GM21786 (cell line): ENCODE measurements at regions not wholly inside any gene's neighbourhood (a gene's known extent, or its start where the extent isn't known, plus 50 kb on each side); places are given as distances from the start of the nearest gene placed in this dataset.

Experiments
- ATAC-seq: cut with Tn5 transposase; IDR thresholded peaks from one replicate; pipeline ENCODE4 v1.9.1; 2021; ENCODE audit not compliant: unreplicated experiment

DNA sequence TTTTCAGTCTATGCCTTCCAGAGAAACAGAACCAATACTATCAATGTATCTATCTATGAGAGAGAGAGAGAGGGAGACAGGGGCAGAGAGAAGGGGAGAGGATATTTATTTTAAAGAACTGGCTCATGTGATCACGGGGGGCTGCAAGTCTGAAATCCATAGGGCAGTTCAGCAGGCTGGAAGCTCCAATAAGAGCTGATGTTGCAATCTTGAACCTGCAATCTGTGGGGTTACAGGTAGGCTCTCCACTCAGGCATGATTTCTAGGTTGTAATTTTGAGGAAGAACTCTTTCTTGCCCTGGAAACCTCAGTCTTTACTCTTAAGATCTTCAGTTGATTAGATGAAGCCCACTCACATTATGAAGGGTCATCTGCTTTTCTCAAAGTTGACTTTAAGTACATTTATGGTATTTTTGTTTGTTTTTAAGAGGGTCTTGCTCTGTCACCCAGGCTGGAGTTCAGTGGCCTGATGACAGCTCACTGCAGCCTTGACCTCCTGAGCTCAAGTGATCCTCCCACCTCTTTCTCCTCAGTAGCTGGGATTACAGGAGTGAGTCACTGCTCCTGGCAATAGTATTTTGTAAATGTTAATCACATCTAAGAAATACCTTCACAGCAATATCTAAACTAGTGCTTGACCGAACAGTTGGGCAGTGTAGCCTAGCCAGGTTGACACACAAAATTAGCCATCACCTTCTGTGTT is 376.4 kb downstream of the FGF9 start:
- ATAC-seq: no peak

DNA sequence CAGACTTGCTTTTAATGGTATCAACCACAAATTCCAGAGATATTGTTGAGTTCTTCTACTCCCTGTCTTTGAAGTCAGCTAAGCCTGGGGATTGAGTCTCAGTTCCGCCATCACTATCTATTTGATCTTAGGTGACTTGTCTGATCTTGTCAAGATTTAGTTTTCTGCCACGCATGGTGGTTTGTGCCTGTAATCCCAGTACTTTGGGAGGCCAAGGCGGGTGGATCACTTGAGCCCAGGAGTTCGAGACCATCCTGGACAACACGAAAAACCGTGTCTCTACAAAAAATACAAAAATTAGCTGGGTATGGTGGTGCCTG is 376.9 kb downstream of the FGF9 start:
- ATAC-seq: no peak

DNA sequence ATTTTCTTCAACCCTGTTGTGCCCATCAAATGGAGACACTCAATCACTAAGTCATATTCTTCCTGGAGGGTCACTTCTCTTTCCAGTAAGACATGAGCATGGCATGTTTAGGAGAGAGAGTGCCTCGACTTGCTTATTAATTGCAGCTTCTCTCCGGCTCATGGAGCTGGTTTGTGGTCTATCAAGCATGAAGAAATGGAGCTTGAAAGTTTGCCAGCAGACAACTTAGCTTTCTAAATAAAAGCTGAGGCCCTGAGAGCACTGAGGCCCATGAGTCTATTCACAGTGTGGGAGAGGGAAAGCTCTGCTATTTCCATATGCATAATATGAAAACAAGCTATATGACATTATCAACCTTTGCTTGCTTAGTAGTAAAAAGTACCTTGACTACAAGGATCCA is 378.5 kb downstream of the FGF9 start:
- no peak for ATAC-seq

DNA sequence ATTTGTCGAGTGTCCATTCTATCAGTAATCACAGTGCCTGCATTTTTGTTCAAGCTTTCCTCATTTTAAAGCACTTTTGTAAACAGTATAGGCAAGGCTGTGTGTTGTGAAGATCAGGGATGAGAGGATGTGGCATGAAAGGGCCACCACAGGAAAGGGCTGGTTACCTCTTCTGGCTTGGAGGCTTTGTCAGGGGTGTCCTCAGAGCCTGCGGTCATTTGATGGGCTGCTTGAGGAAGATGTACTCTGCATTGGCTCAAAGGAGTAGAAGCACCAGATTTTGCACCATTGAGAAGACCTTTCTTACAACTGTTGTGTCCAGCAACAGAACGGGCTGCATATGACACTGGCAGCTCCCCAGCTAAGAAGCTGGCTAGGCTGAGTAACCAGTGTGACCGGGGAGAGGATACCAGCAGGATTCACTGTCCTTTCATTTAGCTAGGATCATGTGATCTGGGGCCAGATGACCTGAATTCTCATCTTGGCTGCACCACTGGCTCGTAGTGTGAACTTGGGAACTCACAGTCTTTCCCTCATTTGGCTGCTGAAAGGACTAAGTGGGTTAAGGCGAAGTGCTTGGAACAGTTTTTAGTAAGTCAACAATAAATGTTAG is 380.2 kb downstream of the FGF9 start:
- no peak for ATAC-seq

DNA sequence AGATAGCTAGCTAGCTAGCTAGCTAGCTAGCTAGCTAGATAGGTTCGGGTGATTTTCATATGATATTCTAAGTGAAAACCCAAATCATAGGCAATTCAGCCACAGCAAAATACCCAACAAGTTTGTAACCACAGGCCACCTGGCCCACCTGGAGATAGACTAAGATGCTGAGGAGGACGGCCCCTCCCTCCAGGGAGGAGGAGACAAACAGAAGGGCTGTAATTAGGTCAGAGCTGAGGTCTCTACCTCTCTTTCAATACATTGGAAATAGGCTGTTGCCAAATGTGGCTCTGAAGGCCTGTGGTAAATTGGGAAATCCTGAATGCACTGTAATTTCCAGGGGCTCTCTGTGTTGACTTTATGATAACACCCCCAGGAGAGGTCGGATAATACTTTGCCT is 382.2 kb downstream of the FGF9 start:
- no peak for ATAC-seq

DNA sequence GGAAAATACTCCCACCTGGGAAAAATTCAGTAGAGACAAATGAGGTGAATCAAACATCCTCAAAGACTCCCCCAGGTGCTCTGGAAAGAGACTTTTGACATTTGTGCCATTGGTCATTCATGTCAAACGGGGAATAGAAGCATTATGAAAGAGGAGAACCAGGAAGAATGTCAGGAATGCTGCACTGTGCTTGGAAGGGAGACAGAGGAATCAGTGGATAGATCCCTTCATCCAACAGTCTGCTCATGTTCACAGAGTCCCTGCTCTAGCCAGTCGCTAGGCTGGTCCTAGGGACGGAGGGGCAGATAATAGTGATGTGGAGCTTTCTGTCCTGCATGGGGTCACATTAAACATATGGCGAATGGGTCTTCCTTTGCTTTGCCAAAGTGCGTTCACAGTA is 384.4 kb downstream of the FGF9 start:
- ATAC-seq: no peak

DNA sequence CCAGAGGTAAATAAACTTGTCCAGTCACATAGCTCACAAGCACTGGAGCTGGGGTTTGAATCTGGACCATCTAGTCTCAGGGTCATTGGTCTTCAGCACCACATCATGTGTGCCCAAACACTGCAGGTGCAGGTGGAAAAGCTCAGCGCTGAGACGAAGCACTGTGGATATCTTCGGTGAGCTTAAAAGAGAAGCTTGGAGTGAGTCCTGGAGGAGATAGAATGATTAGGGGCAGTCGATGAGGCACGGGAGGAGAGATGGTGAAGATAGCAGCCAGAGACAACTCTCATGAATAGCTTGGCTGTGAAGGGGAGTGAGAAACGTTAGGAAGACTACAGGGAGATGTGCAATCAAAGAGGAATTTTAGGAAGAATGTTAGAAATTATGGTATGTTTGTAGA is 389.3 kb downstream of the FGF9 start:
- ATAC-seq: no peak

DNA sequence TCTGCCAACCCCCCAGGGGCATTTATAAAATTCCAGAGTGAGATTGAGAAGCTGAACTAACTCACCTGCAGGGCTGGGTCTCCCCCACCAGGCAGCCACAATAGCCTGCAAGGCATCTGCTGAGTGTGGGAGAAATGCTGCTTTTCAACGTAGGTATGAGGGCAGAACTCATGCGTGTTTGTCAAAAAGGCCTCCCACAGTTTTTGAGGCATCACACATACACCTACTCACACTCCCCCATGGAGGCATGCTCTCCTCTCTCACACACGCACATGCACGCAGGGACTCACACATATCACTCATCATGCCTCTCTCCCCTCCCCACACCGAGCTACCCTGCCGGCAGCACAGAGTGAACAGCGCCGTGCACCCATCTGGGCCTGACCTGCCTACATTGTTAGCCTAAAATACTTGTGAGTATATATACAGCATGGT is 390.5 kb downstream of the FGF9 start:
- ATAC-seq: peak; percentile 51

DNA sequence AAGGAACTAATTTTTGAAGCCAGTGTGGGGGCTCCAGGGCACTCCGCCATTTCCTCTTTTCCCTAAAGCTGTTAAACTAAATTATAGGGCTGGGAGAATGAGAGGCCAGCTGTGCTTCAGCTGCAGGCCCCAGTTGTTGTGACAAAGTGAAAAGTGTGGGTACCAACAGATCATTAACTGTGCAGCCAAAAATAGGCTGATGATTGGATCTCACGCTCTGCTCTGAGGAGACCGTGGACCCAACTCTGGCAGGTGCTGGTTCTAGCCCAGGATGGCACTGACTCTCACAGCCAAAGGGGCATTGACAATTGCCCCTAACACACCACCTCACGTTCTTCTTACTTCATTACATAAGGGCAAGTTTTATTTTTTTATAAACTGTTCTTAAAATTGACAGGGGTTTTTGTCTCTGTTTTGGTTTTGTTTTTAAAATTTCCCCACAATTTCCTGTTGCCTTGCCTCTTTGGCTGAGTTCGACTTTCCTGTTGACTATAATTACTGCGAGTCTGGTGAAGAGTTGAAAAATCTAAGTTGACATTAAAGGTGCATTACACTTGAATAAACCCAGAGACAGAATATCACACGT is 391.0 kb downstream of the FGF9 start:
- peak; percentile 75 for ATAC-seq

DNA sequence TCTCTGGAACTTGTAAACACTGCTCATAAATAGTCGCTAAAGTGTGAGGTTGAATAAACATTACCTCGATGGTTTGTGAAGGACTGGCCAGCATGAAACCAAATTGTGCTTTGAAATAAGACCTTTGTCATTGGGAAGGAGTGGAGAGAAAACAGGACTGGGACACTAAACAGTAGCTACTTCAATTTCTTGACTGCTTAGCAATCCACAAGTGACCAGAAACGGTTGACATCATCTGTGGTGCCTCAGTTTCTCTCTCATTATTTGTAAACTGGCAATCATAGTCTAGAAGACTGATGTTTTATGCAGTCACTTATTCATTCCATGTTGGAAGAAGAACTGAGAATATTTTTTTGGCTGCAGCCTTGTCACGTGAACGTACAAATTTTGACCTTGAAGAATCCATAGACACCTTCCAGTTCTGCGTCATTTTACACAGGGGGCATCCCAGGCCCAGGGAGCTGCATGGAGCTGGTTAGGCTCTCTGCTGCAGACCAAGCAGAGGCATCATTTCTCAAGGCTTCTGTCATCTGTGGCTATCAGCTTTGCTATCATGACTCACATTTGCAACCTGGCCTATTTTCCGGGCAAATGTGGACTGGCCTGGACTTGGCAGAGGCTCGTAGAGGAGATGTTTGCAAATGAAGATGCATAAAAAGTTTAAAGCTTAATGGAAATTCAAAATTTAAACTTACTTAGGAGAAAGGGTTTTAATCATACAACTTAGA is 391.8 kb downstream of the FGF9 start:
- ATAC-seq: no peak

DNA sequence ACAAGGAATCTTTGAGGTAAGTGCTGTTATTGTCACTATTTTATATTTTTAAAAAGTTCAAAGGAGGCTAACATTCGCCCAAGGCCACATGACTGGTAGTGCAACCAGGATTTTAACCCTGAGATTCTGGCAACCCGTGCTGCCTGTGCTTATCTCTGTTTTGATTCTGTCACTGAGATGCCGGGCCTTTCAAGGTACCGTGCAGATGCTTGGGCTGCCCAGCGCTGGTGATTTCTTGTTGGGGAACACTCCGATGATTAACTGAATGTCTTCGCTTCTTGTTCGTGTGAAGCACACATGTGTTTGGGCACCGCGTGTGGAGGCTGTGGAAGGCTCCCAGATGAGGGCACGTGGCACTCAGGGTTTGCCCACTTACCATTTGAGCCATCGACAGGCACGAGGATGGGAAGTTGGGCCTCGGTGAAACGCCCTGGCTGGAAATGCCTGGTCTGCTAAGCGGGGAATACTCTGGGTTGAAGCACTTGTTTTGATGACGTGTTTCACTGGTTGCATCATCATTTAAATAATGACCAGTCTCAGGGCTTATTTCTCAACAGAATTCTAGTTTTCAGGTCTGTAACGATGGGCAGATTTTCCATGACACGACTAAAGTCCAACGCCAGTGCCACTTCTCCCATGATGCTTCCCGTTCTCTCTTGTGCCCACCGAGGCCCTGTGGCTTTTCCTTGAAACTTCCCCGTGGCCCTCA is 392.7 kb downstream of the FGF9 start:
- no peak for ATAC-seq

DNA sequence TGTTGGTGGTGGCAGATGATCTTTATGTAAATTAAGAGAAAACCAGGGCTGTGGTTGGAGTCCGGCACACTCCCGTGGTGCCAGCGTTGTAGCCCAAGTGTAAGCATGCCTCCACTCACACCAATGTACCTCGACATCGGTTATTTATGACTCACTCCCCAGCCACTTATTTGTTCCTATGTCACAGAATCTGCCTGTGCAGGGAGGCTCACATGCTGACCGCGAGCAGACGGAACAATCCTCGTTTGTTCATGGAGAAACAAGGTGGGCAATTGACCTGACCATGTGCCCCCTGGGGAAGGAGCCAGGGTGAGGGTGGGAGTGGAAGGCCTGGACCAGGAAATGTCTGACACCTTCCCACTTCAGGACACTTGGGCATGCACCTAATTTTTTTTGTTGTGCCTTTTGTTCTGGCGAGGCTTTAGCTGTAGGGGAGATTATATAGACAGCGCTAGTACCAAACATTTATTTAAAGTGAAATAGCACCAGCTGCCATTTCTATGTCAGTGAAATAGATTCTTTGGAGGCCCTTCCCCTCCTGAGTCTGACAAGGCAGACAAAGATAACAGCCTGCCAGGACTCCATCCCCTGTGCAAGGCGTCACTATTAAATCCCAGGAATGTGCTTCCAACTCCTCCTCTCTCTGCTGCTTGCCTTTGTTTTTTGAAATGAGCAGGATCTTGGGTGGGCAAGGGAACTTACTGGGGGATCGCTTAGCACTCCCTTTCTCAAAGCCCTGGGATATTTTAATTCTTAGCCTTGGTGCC is 394.2 kb downstream of the FGF9 start:
- no peak for ATAC-seq

DNA sequence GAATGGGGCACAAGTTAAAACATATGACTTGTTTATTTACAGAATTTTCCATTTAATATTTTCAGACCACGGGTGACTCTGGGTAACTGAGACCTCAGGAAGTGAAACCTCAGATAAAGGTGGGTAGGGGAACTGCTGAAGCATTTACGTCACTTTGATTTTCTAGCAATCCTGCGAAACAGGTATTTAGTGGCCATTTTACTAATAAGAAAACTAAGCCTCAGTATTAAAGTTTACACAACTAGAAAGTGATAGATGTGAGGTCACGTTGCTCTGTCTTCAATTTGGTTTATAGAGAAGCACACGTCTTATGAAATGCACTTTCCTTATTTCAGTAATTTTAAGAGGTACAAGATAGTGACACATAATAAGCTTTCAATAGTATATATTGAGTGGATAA is 402.8 kb downstream of the FGF9 start:
- peak; percentile 46 for ATAC-seq

DNA sequence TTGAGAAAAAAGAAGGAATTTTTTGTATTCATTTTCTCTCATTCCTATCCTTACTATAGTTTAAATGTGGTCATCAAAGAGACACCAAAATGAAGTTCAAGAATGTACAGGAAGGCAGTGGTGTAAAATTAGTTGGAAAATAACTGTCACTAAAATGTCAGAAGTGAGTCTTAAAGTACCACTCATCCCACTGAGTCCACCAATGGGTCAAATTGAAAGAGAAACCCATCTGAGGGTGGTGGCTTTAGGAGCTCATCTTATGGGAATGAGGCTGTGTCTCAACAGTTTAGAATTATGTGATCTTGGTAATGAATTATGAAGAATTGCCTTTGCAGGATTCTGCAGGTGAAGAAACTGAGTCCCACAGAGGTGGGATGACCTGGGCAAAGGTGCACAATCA is 403.5 kb downstream of the FGF9 start:
- no peak for ATAC-seq

DNA sequence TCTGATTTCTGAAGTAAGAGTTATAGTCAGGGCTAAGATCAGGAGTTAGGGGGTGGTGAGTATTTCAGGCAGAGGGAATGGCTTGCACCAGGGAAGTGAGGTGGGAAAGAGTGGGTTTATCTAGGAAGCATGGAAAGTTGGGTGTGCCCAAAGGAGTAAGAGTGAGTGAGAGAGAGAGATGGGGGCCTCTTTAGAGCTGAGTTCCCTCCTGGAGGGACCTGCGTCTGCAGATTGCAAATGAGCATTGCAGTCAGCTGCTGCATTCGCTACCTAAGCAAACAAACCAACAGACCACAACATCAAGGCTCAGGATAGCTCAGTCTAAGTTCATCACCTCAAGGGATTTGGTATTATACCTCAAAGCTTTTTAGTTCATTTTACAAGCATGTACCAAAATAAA is 405.8 kb downstream of the FGF9 start:
- peak; percentile 65 for ATAC-seq

DNA sequence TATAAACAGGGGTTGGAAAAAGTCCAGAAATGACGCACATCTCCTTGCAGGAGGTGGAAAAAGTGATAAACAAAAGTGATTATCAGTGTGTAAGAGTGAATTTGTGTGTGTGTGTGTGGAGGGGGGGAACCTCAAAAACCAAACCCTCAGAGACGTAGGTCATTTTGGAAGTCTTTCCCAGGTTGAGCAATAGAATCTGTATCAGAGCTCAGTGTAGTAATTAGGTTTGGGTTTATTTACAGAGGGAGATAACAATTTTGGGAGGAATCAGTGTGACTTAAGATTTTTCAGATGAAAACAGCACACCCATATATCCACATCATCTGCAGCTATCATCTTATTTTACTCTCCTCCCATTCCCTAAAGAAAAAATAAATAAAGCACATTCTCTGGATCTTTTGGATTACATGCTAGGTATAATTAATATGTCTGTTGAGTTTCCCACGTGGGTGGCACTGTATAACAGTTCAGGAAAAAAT is 406.4 kb downstream of the FGF9 start:
- no peak for ATAC-seq

DNA sequence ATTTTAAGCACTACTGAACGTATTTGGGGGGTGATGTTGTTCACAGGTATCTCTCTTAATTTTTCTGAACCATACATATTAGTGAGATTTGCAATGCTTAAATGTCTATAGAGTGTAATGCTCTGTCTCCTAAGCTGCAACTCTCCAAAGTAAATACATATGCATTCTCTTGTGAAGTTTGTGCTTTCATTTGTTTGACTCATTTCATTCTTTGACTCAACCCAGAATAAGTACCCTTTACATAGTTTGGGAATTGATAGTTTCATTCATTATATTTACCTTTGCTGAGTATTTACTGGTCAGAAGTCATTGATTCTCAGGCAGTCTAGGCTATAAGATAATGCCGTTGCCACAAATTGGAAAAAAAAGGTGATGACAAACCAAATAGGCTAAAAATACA is 406.9 kb downstream of the FGF9 start:
- ATAC-seq: no peak

DNA sequence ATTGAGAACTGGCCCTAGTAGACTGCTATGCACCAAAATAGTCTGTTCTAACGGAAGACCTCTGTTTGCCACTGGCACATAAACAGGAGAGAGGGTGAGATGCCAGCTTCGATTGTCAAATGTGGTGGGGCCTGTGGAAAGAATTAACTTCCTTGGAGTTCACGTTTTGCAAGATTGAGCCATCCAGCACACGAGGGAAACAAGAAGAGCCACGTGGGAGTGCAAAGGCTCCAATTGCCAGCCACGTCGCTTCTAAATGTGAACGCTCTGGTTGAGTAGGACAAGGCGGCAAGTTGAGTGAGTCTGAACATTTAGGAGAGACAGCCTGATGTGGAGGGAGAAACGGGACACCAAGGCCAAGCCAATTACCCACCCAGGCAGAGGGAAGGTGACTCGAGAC is 409.1 kb downstream of the FGF9 start:
- ATAC-seq: no peak

DNA sequence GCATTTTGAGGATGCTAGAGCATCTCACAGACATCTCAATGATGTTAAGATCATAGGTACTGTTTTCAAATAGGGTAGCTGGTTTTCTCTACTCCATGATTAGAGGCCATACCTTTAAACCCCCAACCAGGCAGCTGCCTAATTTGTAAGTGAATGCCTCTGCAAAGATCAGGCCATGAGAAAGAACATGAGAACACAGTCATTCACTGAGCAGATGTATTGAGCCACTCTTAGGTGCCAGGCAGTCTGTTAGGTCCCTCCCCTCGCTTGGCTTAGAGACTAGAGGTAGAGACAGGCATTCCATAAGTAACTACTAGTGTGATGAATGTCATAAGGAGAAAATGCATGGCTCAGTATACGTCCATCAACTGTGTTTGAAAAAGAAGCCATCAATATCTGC is 410.0 kb downstream of the FGF9 start:
- ATAC-seq: no peak

DNA sequence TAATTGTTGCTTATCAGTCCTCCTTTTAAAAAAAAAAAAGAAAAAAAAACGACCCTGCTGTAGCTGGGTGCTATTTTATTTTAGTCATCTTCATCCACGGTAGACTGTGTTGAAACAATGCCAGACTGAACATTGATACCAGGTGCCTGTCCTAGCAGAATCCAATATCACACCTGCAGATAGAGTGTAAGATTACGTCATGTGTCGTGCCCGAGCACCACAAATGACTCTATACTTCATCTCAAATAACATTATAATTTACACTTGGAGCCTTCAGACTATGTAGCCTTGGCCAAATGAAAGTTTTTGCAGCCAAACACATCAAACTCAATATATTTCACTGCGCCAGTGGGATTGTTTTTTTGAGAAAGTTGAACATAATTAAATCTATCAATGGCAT is 410.6 kb downstream of the FGF9 start:
- no peak for ATAC-seq

DNA sequence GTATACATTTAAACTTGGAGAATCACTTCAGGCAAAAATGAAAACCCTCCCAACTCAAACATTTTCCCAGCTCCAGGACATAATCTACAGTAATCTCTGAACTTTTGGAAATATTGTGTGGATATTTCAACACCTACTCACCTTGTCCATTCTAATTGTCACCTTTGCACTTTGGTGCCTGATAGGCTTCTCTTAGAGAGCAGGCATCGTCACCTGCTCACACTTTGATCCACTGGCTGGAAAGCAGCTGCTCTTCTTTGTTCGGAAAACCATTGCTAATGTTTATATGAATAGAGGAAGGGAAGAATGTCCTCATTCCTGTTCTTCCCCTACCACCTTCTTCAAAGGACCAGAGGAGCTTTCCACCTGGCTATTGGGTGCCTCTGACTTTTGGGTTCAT is 411.2 kb downstream of the FGF9 start:
- ATAC-seq: no peak
